ENCODE measurements at regions not wholly inside any gene's neighbourhood (a gene's known extent, or its start where the extent isn't known, plus 50 kb on each side); places are given as distances from the start of the nearest gene placed in this dataset.

- TF ChIP-seq GATA2 (IDR thresholded peaks at IDR 0.05; ENCODE audit: low read depth, low read length) (no peak), GATA3 (IDR thresholded peaks at IDR 0.05; ENCODE audit: low read depth, low read length) (no peak)
Observed at GRCh38 chr16:80109581-80109980, 431.2 kb upstream of the DYNLRB2 start.
